Lower leg skin (tissue), 4 donors: ENCODE measurements at regions not wholly inside any gene's neighbourhood (a gene's known extent, or its start where the extent isn't known, plus 50 kb on each side); places are given as distances from the start of the nearest gene placed in this dataset.
"Not testable (repeated sequence)": the region's sequence is repeated elsewhere in the genome, so short reads cannot be mapped to it uniquely, and the experiment has no call there.

ENCODE experiments used
- DNase-seq, 2 donors: peaks; one replicate each; pipeline ENCODE4 v3.0.0-alpha.2; 2019; ENCODE audit warnings: low spot score in 2 of 2
- H3K4me3 ChIP-seq: fragments of 200-600 bp; sonication (generic); 2 replicates; pipeline ENCODE4 v1.5.1; 2017; ENCODE audit warnings: mild to moderate bottlenecking, low read depth; ENCODE audit not compliant: poor library complexity, severe bottlenecking
- POLR2A ChIP-seq, 2 donors: fragments of 450-650 bp; IDR thresholded peaks; one replicate each; pipeline ENCODE4 v1.6.1; 2016 to 2017; ENCODE audit warnings: antibody characterized with exemption in 2 of 2, mild to moderate bottlenecking in 1 of 2, moderate library complexity in 1 of 2
- WGBS, 2 donors: methylation state at CpG; one replicate each; pipeline ENCODE4 v1.1.5; 2018; 5-methylcytosine and 5-hydroxymethylcytosine counted together
- intact Hi-C: fragments of 100-400 bp; cut with DNase I; formaldehyde crosslinking; loops from one replicate; pipeline ENCODE4 v1.15.0; 2023; ENCODE audit warnings: low total_unique reads
- TF ChIP-seq, protein P1 (sequence below), 3 donors: fragments of 450-650 bp; IDR thresholded peaks; one replicate each; pipeline ENCODE4 v1.5.1; 2016; ENCODE audit warnings: antibody characterized with exemption in 3 of 3, mild to moderate bottlenecking in 3 of 3, moderate library complexity in 2 of 3

DNA sequence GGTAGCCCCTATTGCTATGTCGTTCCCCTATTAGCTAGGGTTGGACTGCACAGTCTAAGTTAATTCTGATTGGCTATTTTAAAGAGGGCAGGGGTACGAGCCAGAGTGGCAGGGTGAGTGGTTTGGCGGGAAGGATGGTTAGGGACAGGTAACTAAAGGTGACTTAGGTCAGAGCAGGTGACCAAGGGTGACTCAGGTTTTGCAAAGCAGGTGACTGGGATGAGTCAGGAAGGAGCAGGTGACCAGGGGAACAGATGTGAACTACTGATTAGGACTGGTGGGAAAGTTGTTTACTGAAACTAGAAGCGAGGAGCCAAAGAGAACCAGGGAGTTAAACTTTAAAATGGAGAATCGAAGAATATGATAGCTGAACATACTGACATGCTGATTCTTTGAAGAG, 295.2 kb downstream of the GJA1 start:
- H3K4me3 ChIP-seq = no peak overlapping the region
- DNase-seq = no peak
- 92 to 97% methylated on average over 5 of the region's 5 CpGs for WGBS, 2 donors
- intact Hi-C loops = no loop called here
- TF ChIP-seq POLR2A (IDR thresholded peaks at IDR 0.05) = no peak
- TF ChIP-seq, protein P1, sequence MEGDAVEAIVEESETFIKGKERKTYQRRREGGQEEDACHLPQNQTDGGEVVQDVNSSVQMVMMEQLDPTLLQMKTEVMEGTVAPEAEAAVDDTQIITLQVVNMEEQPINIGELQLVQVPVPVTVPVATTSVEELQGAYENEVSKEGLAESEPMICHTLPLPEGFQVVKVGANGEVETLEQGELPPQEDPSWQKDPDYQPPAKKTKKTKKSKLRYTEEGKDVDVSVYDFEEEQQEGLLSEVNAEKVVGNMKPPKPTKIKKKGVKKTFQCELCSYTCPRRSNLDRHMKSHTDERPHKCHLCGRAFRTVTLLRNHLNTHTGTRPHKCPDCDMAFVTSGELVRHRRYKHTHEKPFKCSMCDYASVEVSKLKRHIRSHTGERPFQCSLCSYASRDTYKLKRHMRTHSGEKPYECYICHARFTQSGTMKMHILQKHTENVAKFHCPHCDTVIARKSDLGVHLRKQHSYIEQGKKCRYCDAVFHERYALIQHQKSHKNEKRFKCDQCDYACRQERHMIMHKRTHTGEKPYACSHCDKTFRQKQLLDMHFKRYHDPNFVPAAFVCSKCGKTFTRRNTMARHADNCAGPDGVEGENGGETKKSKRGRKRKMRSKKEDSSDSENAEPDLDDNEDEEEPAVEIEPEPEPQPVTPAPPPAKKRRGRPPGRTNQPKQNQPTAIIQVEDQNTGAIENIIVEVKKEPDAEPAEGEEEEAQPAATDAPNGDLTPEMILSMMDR (IDR thresholded peaks at IDR 0.05) = no peak

DNA sequence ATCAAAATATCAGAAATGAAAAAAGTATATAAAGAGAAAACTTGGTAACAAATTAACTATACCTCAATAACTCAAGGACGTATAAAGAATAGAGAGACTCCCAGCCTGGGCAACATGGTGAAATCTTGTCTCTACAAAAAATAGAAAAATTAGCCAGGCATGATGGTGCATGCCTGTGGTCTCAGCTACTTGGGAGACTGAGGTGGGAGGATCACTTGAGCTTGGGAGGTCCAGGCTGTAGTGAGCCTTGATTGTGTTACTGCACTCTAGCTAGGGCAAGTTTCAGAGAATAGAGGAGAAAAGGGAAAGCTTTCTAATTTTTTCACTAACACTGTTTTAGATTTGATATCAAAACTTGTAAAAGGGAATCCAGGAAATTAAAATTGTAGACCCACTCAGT, 295.9 kb downstream of the GJA1 start:
- intact Hi-C loops = no loop called here
- no peak for DNase-seq
- TF ChIP-seq POLR2A (IDR thresholded peaks at IDR 0.05) = no peak
- no peak overlapping the region for H3K4me3 ChIP-seq
- WGBS, 2 donors = 94 to 96% methylated on average over 1 of the region's 1 CpG

DNA sequence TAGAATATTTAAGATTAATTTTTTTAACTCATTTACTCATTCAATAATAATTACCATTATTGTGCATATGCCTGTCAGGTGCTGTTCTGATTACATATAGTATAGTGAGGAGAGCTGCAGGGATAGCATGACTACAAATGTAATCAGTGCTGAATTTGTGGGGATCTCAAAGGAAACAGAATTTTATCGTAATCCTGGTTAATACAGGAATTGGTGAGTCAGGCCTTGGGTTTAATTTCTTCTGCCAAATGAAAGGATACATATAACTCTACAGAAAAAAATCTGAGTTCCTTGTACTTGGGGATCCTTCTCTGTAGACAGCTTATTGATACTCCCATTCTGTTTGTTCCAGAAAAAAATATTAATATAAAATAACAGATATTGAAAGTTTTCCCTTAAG, 297.2 kb downstream of the GJA1 start:
- TF ChIP-seq, protein P1 (IDR thresholded peaks at IDR 0.05) = no peak
- no peak for TF ChIP-seq POLR2A (IDR thresholded peaks at IDR 0.05)

DNA sequence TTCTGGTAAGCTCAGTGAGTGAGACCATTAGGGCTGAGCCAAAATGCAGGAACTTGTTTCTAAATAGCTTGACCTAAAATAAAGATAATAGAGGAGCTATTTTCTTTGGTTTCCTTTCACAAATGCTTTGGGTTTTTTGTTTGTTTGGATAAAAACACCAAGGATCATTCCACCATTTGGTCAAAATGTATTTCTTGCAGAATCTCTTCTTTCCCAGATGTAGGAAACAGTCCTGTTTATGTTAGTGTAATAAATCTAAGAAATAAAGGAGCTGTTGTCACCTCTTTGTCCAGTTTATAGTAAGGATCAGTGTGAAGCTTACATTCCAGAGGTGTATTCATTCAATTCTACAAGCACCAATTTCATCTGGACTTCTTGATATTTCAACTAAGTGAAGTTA, 297.8 kb downstream of the GJA1 start:
- TF ChIP-seq, protein P1 (IDR thresholded peaks at IDR 0.05) = no peak
- no peak for TF ChIP-seq POLR2A (IDR thresholded peaks at IDR 0.05)
- H3K4me3 ChIP-seq = no peak overlapping the region
- DNase-seq = no peak
- intact Hi-C loops = no loop called here

More for the DNA sequence above, 297.2 kb downstream of the GJA1 start:
- WGBS, 2 donors = 59 to 62% methylated on average over 1 of the region's 1 CpG
- H3K4me3 ChIP-seq = no peak overlapping the region
- DNase-seq = no peak
- intact Hi-C loops = no loop called here

DNA sequence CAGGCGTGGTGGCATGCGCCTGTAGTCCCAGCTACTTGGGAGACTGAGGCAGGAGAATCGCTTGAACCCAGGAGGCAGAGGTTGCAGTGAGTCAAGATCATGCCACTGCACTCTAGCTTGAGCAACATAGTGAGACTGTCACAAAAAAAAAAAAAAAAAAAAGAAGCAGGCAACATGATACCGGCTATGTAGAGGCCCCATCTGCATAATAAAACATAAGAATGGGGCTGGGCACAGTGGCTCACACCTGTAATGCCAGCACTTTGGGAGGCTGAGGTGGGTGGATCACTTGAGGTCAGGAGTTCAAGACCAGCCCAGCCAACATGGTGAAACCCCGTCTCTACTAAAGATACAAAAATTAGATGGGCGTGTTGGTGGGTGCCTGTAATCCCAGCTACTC, 304.7 kb downstream of the GJA1 start:
- intact Hi-C loops, H3K4me3 ChIP-seq, DNase-seq: not testable (repeated sequence)
- 87 to 91% methylated on average over 6 of the region's 6 CpGs for WGBS, 2 donors

DNA sequence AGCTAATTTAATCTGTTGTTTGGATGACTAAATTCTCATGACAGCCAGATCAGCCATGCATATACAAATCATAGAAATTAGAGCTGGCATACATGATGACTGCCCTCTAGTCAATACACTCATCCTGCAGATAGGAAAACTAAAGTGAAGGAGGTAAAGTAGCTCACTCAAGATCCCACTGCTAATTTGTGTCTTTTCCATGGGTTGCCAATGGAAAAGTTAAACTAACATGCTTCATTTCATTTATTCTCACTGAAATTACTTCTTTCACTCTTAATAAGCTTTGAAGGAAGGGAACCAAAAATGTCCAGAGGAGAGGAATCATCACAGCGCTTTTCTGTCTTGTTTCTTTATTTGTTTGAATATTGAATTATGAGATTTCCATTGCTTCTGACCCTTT, 308.2 kb downstream of the GJA1 start:
- no peak for TF ChIP-seq POLR2A (IDR thresholded peaks at IDR 0.05)
- TF ChIP-seq, protein P1 (IDR thresholded peaks at IDR 0.05) = no peak
- no peak for DNase-seq
- intact Hi-C loops = no loop called here
- 74 to 82% methylated on average over 1 of the region's 1 CpG for WGBS, 2 donors
- H3K4me3 ChIP-seq = no peak overlapping the region

DNA sequence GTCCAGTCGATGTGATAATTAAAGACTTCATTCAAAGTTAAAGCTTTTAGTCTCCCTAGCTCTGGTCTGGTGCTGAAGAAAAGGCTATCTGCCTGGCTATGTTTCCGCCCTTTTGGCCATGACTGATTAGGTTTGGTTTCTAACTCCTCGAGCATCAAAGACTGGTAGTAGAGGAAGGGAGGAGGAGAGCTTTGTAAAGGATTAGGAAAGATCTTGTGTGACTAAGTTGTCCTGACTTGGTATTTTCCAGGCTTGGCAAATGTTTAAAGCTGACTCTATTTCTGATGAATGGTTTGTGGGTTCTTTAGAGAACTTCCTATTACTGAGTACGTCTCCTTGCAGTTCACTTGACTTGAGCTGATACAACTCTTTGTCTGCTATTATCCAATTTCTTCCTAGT, 312.9 kb downstream of the GJA1 start:
- H3K4me3 ChIP-seq = no peak overlapping the region
- 51 to 63% methylated on average over 4 of the region's 4 CpGs for WGBS, 2 donors
- no peak for DNase-seq
- intact Hi-C loops = no loop called here
- TF ChIP-seq, protein P1 (IDR thresholded peaks at IDR 0.05) = no peak
- TF ChIP-seq POLR2A (IDR thresholded peaks at IDR 0.05) = no peak
